ENCODE measurements at regions not wholly inside any gene's neighbourhood (a gene's known extent, or its start where the extent isn't known, plus 50 kb on each side); places are given as distances from the start of the nearest gene placed in this dataset.
"Not testable (repeated sequence)": the region's sequence is repeated elsewhere in the genome, so short reads cannot be mapped to it uniquely, and the experiment has no call there.

GRCh38 chr2:76160670-76161069, 450.0 kb upstream of the GCFC2 start:
- DNase-seq: no peak

- no peak for DNase-seq
Measured at GRCh38 chr2:76159042-76159648, 448.4 kb upstream of the GCFC2 start.

GRCh38 chr2:76157531-76157930, 446.8 kb upstream of the GCFC2 start:
- DNase-seq: no peak

GRCh38 chr2:76154981-76155380, 444.3 kb upstream of the GCFC2 start:
- no peak for DNase-seq

- DNase-seq: no peak
Measured at GRCh38 chr2:76149846-76150245, 439.1 kb upstream of the GCFC2 start.

GRCh38 chr2:76139303-76139702, 428.6 kb upstream of the GCFC2 start:
- DNase-seq: not testable (repeated sequence)

- DNase-seq: no peak
Measured at GRCh38 chr2:76128622-76129021, 417.9 kb upstream of the GCFC2 start.

GRCh38 chr2:76120176-76120575, 409.5 kb upstream of the GCFC2 start:
- DNase-seq: no peak

- DNase-seq: no peak
Measured at GRCh38 chr2:76089683-76090082, 379.0 kb upstream of the GCFC2 start.

GRCh38 chr2:76083248-76083647, 372.5 kb upstream of the GCFC2 start:
- no peak for DNase-seq

GRCh38 chr2:76082509-76082908, 371.8 kb upstream of the GCFC2 start:
- DNase-seq: no peak

- DNase-seq: no peak
Measured at GRCh38 chr2:76080154-76080553, 369.4 kb upstream of the GCFC2 start.

GRCh38 chr2:76075126-76075525, 364.4 kb upstream of the GCFC2 start:
- DNase-seq: no peak

- no peak for DNase-seq
Measured at GRCh38 chr2:76073992-76074604, 363.4 kb upstream of the GCFC2 start.

- no peak for DNase-seq
Measured at GRCh38 chr2:76050196-76050595, 339.5 kb upstream of the GCFC2 start.

- no peak for DNase-seq
Measured at GRCh38 chr2:76044701-76045100, 334.0 kb upstream of the GCFC2 start.

GRCh38 chr2:76039505-76039904, 328.8 kb upstream of the GCFC2 start:
- DNase-seq: no peak

GRCh38 chr2:76027761-76028160, 317.0 kb upstream of the GCFC2 start:
- no peak for DNase-seq

- no peak for DNase-seq
Measured at GRCh38 chr2:76019128-76019527, 308.4 kb upstream of the GCFC2 start.

- no peak for DNase-seq
Measured at GRCh38 chr2:76009484-76009883, 298.8 kb upstream of the GCFC2 start.

GRCh38 chr2:76008001-76008702, 297.4 kb upstream of the GCFC2 start:
- no peak for DNase-seq

- DNase-seq: no peak
Measured at GRCh38 chr2:76000425-76000824, 289.7 kb upstream of the GCFC2 start.

GRCh38 chr2:75998451-75998850, 287.7 kb upstream of the GCFC2 start:
- no peak for DNase-seq

- DNase-seq: no peak
Measured at GRCh38 chr2:75994759-75995158, 284.0 kb upstream of the GCFC2 start.
